ENCODE measurements at regions not wholly inside any gene's neighbourhood (a gene's known extent, or its start where the extent isn't known, plus 50 kb on each side); places are given as distances from the start of the nearest gene placed in this dataset.

- in situ Hi-C loops (cut with MboI; ENCODE audit: low sequenced_read_pairs), result no loop called here
- no peak for DNase-seq (ENCODE audit: low spot score in 2 of 2)
- Histone ChIP-seq H3K36me3 (replicated peaks) (no peaks in the 10 kb centered on the region), H3K4me1 (peaks cover 4% of the 10 kb centered on the region; the same call in 1 of the 2 replicates), H3K27me3 (ENCODE audit: low read depth) (peaks cover 17% of the 10 kb centered on the region), H3K9me3 (no peaks in the 10 kb centered on the region), H3K4me3 (no peak overlapping the region)
Observed at GRCh38 chr7:25944777-25945515, 207.1 kb upstream of the NFE2L3 start.

DNA sequence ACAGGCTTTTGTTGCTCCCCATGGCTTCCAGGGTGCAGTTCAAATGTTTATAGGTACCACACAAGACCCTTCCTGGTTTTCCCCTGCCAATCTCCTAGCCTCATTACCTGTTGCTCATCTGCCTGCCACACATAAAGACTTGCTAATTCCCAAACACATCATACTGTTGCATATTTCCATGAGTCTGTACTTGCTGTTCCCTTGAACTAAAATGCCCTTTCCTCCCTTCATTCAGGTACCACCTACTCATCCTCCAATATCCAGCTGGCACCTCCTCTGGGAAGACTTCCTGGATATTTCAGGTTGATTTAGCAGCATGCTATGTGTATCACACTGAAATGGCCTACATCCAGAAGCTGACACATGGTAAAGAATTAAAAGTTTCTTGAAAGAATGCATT lies 206.4 kb upstream of the NFE2L3 start:
- H3K9me3 ChIP-seq, result no peaks in the 10 kb centered on the region
- no peak for DNase-seq (ENCODE audit: low spot score in 2 of 2)
- H3K27me3 ChIP-seq (ENCODE audit: low read depth), result peaks cover 11% of the 10 kb centered on the region
- H3K36me3 ChIP-seq (replicated peaks), result no peaks in the 10 kb centered on the region
- no peak overlapping the region for H3K4me3 ChIP-seq
- in situ Hi-C loops (cut with MboI; ENCODE audit: low sequenced_read_pairs), result no loop called here
- H3K4me1 ChIP-seq, result peaks cover 4% of the 10 kb centered on the region; the same call in 1 of the 2 replicates

GRCh38 chr7:25946181-25946580 lies 205.8 kb upstream of the NFE2L3 start:
- Histone ChIP-seq H3K27me3 (ENCODE audit: low read depth) (peaks cover 5% of the 10 kb centered on the region), H3K4me1 (peaks cover 4% of the 10 kb centered on the region; the same call in 1 of the 2 replicates), H3K9me3 (no peaks in the 10 kb centered on the region), H3K36me3 (replicated peaks) (no peaks in the 10 kb centered on the region), H3K4me3 (no peak overlapping the region)
- in situ Hi-C loops (cut with MboI; ENCODE audit: low sequenced_read_pairs), result no loop called here
- no peak for DNase-seq (ENCODE audit: low spot score in 2 of 2)

GRCh38 chr7:25947669-25948516 lies 204.1 kb upstream of the NFE2L3 start:
- Histone ChIP-seq H3K36me3 (replicated peaks) (no peaks in the 10 kb centered on the region), H3K4me3 (no peak overlapping the region), H3K9me3 (no peaks in the 10 kb centered on the region), H3K4me1 (peaks cover 4% of the 10 kb centered on the region; the same call in 1 of the 2 replicates), H3K27me3 (ENCODE audit: low read depth) (no peaks in the 10 kb centered on the region)
- no peak for DNase-seq (ENCODE audit: low spot score in 2 of 2)
- in situ Hi-C loops (cut with MboI; ENCODE audit: low sequenced_read_pairs), result no loop called here

DNA sequence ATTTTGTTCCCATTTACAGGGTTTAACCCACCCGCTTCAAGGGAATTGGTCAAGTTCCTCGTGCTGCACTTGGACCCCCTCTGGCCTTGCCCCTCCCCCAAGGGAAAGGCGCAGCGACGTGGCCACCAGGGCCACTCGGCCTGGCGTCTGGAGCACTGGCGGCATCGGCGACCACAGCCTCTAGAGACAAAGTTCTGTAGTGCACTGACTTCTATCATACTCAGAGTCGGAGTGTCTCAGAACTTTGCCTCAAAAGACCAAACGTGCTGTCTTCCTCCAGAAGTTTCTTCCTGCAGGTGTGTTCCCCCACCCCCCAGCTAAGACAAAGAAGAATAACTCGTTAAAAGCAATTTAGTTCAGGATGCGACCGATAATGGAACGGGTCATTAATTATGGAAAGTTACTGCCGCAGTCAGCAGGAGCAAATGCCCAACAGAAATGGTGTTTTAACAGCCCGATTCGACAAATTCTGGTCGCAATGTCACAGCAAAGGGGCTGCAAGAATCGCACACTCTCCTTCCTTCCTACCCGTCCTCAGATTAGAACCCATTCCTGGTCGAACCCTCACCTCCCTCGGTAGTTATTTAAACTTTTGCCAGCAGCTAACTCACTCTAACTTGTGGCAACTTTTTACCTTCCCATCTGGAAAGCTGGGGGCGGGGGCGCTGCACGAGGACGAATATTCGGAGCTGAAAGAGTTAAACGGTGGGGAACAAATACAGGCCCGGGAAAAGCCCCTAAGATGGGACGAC lies 202.1 kb upstream of the NFE2L3 start:
- in situ Hi-C loops (cut with MboI; ENCODE audit: low sequenced_read_pairs), result no loop called here
- peak in 1 of 2 experiments; percentile 65 for DNase-seq (ENCODE audit: low spot score in 2 of 2)
- peaks cover 4% of the 10 kb centered on the region; the same call in 1 of the 2 replicates for H3K4me1 ChIP-seq
- H3K4me3 ChIP-seq, result peak overlapping the region; percentile 51
- no peaks in the 10 kb centered on the region; the same call in 1 of the 2 replicates for H3K9me3 ChIP-seq
- no peaks in the 10 kb centered on the region for H3K27me3 ChIP-seq (ENCODE audit: low read depth)
- no peaks in the 10 kb centered on the region for H3K36me3 ChIP-seq (replicated peaks)

GRCh38 chr7:25950488-25951413 lies 201.2 kb upstream of the NFE2L3 start:
- DNase-seq (ENCODE audit: low spot score in 2 of 2), result peak; percentile 91 to 96
- no peaks in the 10 kb centered on the region for H3K36me3 ChIP-seq (replicated peaks)
- no peaks in the 10 kb centered on the region for H3K27me3 ChIP-seq (ENCODE audit: low read depth)
- peaks cover 4% of the 10 kb centered on the region; the same call in 1 of the 2 replicates for H3K4me1 ChIP-seq
- peak overlapping the region; percentile 51 for H3K4me3 ChIP-seq
- H3K9me3 ChIP-seq, result no peaks in the 10 kb centered on the region; the same call in 1 of the 2 replicates
- in situ Hi-C loops (cut with MboI; ENCODE audit: low sequenced_read_pairs), result no loop called here

DNA sequence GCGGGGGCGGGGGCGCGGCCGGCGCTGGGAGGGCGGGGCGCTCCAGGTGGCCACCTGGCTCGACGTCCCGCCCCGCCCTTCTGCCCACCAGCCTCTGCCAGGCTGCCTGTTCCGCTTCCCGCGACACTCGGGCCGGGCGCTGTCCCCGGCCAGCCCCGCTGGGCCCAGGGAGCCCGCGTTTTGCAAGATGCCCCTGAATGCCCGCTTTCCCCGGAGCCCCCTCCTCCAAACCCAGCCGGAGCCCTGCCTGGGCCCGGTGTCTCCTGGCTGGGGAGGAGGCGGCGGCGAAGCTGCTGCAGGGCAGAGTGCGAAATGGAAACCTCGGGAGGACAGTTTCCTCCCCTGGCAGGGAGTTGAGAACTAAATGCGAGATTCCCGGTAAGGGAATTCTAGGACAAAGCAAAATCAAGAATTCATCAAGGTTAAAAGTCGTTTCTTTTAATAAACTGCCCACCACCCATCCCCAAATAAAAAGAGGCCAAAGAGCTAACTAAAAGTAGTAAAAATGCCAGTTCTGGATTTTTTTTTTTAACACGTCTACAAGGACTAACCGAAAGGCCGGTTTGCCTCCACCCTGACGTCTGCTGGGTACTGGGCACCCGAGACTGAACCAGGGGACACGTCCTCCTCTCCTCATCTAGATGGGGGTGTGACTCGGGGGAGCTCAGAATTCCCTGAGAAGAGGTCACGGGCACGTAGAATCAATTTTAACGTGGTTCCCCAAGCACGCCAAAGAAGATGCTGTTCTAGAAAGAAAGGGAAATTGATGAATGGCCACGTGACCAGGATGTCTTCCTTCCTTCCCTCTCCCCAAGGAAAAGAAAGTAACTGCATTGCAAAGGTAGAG lies 200.4 kb upstream of the NFE2L3 start:
- DNase-seq (ENCODE audit: low spot score in 2 of 2), result no peak
- Histone ChIP-seq H3K9me3 (no peaks in the 10 kb centered on the region; the same call in 1 of the 2 replicates), H3K4me1 (peaks cover 4% of the 10 kb centered on the region; the same call in 1 of the 2 replicates), H3K27me3 (ENCODE audit: low read depth) (no peaks in the 10 kb centered on the region), H3K36me3 (replicated peaks) (no peaks in the 10 kb centered on the region), H3K4me3 (peak overlapping the region; percentile 51)
- in situ Hi-C loops (cut with MboI; ENCODE audit: low sequenced_read_pairs), result no loop called here

- Histone ChIP-seq H3K27me3 (ENCODE audit: low read depth) (no peaks in the 10 kb centered on the region), H3K4me1 (peaks cover 4% of the 10 kb centered on the region; the same call in 1 of the 2 replicates), H3K4me3 (no peak overlapping the region), H3K36me3 (replicated peaks) (no peaks in the 10 kb centered on the region), H3K9me3 (no peaks in the 10 kb centered on the region; the same call in 1 of the 2 replicates)
- in situ Hi-C loops (cut with MboI; ENCODE audit: low sequenced_read_pairs), result no loop called here
- DNase-seq (ENCODE audit: low spot score in 2 of 2), result no peak
Observed at GRCh38 chr7:25952261-25953057, 199.5 kb upstream of the NFE2L3 start.

DNA sequence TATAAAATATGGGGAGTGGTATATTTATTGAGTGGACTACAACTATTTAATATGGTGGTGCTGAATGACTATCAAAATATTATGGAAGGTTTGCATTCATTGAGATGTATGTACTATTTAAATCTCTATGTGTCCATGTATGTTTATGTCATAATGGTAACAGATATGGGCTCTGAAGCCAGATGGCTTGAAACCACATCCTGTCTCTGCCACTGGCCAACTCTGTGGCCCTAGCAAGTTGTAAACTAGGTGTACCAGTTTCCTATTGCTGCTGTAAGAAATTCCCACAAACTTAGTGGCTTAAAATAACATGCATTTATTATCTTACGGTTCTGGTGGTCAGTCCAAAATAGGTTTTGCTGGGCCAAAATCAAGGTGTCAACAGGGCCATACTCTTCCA lies 198.1 kb upstream of the NFE2L3 start:
- Histone ChIP-seq H3K36me3 (replicated peaks) (no peaks in the 10 kb centered on the region), H3K4me1 (peaks cover 4% of the 10 kb centered on the region; the same call in 1 of the 2 replicates), H3K27me3 (ENCODE audit: low read depth) (no peaks in the 10 kb centered on the region), H3K9me3 (no peaks in the 10 kb centered on the region; the same call in 1 of the 2 replicates), H3K4me3 (no peak overlapping the region)
- in situ Hi-C loops (cut with MboI; ENCODE audit: low sequenced_read_pairs), result no loop called here
- no peak for DNase-seq (ENCODE audit: low spot score in 2 of 2)

DNA sequence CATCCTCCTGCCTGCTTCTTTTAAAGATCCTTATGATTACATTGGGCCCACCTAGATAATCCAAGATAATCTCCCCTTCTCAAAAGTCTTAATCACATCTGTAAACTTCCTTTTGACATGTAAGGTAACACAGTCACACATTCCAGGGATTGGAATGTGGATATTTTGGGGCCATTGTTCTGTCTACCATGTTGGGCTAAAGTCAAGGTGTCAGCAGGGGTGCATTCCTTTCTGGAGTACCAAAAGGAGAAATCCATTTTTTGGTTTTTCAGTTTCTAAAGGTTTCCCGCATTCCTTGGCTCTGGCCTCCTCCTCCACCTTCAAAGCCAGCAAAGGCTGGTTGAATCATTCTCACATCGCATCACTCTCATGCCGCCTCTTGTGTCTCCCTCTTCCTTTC lies 197.6 kb upstream of the NFE2L3 start:
- DNase-seq (ENCODE audit: low spot score in 2 of 2), result peak in 1 of 2 experiments; percentile 8
- H3K36me3 ChIP-seq (replicated peaks), result no peaks in the 10 kb centered on the region
- no peak overlapping the region for H3K4me3 ChIP-seq
- in situ Hi-C loops (cut with MboI; ENCODE audit: low sequenced_read_pairs), result no loop called here
- no peaks in the 10 kb centered on the region for H3K27me3 ChIP-seq (ENCODE audit: low read depth)
- no peaks in the 10 kb centered on the region; the same call in 1 of the 2 replicates for H3K9me3 ChIP-seq
- H3K4me1 ChIP-seq, result peaks cover 2% of the 10 kb centered on the region; the same call in 1 of the 2 replicates

DNA sequence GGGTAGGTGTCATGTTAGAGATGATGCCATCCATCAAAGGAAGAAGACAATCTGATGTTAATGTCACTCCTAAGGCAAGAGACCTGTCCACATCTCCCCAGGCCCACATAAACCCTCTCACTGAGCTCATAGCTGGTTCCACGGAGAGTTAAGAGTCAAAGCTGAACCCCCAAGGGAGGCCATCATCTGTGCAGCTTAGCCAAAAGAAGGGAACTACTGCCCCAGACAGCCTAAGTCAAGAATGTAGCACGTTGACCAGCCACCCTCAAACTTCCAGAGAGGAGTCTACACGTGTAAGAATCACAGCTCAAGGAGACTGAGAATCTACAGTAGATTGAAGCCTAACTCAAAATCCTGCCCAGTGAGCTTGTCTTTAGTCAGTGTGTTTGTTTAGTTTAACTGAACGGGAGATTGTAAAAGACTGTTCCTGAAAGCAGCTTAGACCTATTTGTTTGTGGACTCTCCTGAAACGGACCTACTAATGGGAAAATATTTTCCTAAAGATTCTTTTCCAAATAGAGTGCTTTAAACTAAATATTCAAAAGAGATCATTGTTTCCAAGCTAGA lies 192.7 kb upstream of the NFE2L3 start:
- H3K9me3 ChIP-seq, result no peaks in the 10 kb centered on the region; the same call in 1 of the 2 replicates
- H3K27me3 ChIP-seq (ENCODE audit: low read depth), result peaks cover 5% of the 10 kb centered on the region; the same call in 1 of the 2 replicates
- DNase-seq (ENCODE audit: low spot score in 2 of 2), result no peak
- H3K4me1 ChIP-seq, result no peaks in the 10 kb centered on the region
- H3K36me3 ChIP-seq (replicated peaks), result no peaks in the 10 kb centered on the region
- in situ Hi-C loops (cut with MboI; ENCODE audit: low sequenced_read_pairs), result no loop called here
- H3K4me3 ChIP-seq, result no peak overlapping the region

Data from HAP-1 (cell line).